Stomach smooth muscle (tissue), 2 donors: ENCODE measurements at regions not wholly inside any gene's neighbourhood (a gene's known extent, or its start where the extent isn't known, plus 50 kb on each side); places are given as distances from the start of the nearest gene placed in this dataset.

Source experiments
- H3K27ac ChIP-seq: one replicate; pipeline ENCODE4 v1.7.0; 2013; ENCODE audit warnings: mild to moderate bottlenecking, low read length, inconsistent platforms
- H3K27me3 ChIP-seq, 2 donors: one replicate each; pipeline ENCODE4 v1.7.0; 2013; ENCODE audit warnings: low read length in 2 of 2; ENCODE audit not compliant: insufficient read depth in 2 of 2, control insufficient read depth in 1 of 2
- H3K36me3 ChIP-seq, 2 donors: one replicate each; pipeline ENCODE4 v1.7.0; 2013; ENCODE audit warnings: low read length in 2 of 2; ENCODE audit not compliant: control insufficient read depth in 2 of 2, insufficient read depth in 2 of 2
- H3K4me1 ChIP-seq: one replicate; pipeline ENCODE4 v1.7.0; 2013; ENCODE audit warnings: low read length; ENCODE audit not compliant: control insufficient read depth, insufficient read depth
- H3K4me3 ChIP-seq, 2 donors: one replicate each; pipeline ENCODE4 v1.7.0; 2013; ENCODE audit warnings: low read length in 2 of 2
- H3K9ac ChIP-seq, 2 donors: one replicate each; pipeline ENCODE4 v1.7.0; 2013; ENCODE audit warnings: low read length in 2 of 2, mild to moderate bottlenecking in 1 of 2
- H3K9me3 ChIP-seq, 2 donors: one replicate each; pipeline ENCODE4 v1.7.0; 2013; ENCODE audit warnings: low read length in 2 of 2; ENCODE audit not compliant: control insufficient read depth in 2 of 2
- donor health status: healthy.
- donor health status: Pancreatic carcinoma.

DNA sequence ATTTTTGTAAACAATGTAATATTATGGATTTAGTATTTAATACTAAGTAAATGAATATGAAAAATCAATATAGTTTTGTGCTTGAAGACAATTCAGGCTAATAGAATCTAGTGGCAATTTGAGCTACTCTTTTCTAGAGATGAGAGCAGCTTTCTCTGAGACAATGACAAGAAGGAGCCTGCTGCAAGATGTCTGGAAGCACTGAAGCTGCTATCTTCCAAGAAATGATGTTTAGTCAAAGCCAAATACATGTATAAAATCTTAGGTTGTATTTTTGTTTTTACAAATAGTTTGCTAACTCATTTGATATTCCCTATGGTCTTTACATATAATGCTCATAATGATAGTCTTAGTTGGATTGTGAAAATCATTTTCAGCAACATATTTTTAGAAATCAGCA lies 103.9 kb upstream of the COL24A1 start:
- H3K9ac ChIP-seq: no peak overlapping the region
- peaks cover 2% of the 10 kb centered on the region for H3K4me1 ChIP-seq

DNA sequence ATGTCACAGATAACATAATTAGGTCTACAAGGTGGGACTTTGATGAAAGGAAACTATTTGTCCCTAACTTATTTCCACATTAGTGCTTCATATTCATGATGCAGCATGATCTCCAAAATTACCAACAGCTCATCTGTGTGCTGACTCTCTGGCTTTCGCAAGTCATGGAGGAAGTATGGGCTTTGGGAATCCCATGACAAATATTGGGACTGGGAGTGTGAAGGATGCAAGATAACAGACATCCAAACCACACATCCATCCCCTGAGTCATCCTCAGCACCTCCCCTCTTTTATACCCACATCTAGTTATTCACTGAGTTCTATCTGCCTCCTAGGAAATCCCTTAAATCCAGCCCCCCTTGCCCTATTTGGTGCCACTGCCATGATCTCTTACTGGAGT lies 102.8 kb upstream of the COL24A1 start:
- no peaks in the 10 kb centered on the region for H3K36me3 ChIP-seq
- H3K9me3 ChIP-seq: no peaks in the 10 kb centered on the region
- H3K9ac ChIP-seq: no peak overlapping the region
- H3K4me3 ChIP-seq: no peak overlapping the region
- H3K27me3 ChIP-seq: no peaks in the 10 kb centered on the region
- no peak overlapping the region for H3K27ac ChIP-seq
- peaks cover 2% of the 10 kb centered on the region for H3K4me1 ChIP-seq

More for the DNA sequence above, 103.9 kb upstream of the COL24A1 start:
- Histone ChIP-seq H3K36me3 (no peaks in the 10 kb centered on the region), H3K9me3 (no peaks in the 10 kb centered on the region), H3K4me3 (no peak overlapping the region), H3K27ac (no peak overlapping the region), H3K27me3 (no peaks in the 10 kb centered on the region)

DNA sequence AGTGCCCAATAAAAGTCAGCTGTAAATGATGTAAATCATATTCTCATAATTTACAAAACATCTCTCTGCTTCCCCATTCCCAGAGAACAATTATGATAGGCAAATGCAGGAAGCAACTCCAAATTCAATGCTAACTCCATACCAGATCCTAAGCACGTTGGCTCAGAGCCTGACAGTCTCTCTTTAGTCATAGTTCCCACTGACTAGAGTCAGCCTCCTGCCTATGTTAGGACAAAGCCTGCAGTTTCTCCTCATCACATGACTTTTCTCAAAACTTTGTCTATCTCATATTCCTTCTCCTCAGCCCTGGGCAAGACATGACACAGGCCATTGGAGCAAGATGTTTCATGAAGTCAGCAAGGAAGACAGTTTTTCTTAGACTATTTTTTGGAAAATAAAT lies 101.5 kb upstream of the COL24A1 start:
- Histone ChIP-seq H3K27ac (no peak overlapping the region), H3K36me3 (no peaks in the 10 kb centered on the region), H3K27me3 (no peaks in the 10 kb centered on the region), H3K9ac (no peak overlapping the region), H3K4me1 (no peaks in the 10 kb centered on the region), H3K4me3 (no peak overlapping the region), H3K9me3 (no peaks in the 10 kb centered on the region)

DNA sequence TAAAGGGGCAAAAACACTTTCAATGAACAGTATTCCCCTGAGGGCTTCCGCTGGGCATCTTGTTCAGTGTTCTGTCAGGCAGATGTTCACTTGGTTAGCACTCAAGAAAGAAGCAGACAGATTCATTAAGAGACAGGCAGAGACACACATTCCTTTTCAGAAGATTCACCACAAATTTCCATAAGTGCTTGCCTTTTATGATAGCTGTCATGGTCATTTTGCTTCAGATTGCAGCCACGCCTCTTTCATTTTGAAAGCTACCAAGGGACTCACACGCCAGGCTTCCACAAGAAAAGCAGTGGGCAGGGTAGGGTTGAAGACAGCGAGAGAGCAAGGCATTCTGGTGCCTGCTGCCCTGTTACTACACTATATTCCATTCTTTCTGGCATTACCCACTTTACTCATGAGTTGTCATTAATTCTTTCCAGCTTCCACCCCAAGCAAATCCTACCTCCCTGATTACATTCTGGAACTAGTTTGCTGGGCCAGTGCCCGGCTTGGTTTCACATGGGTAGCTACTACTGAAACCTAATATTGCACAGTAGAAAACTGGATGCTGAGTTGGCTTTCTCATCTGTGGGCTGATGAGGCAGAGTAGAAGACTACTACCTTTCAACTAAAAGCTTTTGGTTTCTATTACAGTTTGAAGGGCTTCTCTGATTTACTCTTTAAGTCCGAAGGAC lies 91.2 kb upstream of the COL24A1 start:
- no peak overlapping the region for H3K9ac ChIP-seq
- no peaks in the 10 kb centered on the region for H3K4me1 ChIP-seq
- H3K9me3 ChIP-seq: no peaks in the 10 kb centered on the region
- peak overlapping the region in 1 of 2 donors; percentile 16 for H3K4me3 ChIP-seq
- no peak overlapping the region for H3K27ac ChIP-seq
- no peaks in the 10 kb centered on the region for H3K36me3 ChIP-seq
- no peaks in the 10 kb centered on the region for H3K27me3 ChIP-seq

DNA sequence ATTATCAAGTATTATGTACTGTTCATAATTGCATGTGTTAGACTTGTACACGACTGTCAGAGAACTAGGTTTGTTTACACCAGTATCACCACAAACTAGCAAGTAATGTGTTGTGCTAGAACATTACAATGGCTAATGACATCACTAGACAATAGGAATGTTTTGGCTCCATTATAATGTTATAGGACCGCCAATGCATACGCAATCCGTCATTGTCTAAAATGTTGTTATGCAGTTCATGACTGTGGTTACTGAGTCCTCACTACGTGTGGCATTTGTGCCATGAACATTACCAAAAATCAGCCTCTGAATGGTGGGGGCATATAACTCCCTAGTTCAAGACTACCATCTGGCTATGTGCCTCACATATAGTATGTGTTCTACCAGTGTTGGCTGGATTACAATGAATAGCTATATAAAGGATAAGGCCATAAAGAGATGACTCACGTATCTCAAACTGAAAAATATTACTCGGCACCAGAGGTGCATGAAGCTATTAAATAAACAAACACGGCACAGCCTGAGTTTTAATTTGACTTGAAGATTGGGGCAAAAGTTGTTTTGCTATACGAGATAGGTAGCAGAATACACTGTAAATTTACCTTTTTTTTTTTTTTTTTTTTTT lies 89.1 kb upstream of the COL24A1 start:
- H3K4me3 ChIP-seq: no peak overlapping the region
- H3K36me3 ChIP-seq: no peaks in the 10 kb centered on the region
- no peaks in the 10 kb centered on the region for H3K9me3 ChIP-seq
- H3K27me3 ChIP-seq: no peaks in the 10 kb centered on the region
- H3K9ac ChIP-seq: no peak overlapping the region
- no peak overlapping the region for H3K27ac ChIP-seq
- no peaks in the 10 kb centered on the region for H3K4me1 ChIP-seq

DNA sequence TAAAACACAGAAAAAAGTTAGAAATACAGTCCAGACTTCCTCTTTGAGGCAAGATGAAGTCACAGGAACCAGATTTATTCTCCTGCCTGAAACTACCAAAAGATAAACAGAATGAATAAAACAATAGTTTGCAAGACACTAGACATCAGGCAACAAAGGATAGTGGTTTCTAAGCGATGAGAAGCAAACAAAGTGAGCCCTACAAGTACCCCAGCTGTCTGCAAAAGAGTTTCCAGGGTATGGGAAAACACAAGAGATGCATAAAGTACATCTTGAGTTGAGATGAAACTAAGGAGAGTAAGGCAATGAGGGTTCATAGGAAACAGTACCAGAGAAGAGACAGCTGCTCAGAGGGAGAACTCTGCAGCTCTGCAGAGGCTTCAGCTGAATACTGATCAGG lies 83.3 kb upstream of the COL24A1 start:
- Histone ChIP-seq H3K36me3 (no peaks in the 10 kb centered on the region), H3K9me3 (no peaks in the 10 kb centered on the region), H3K4me3 (no peak overlapping the region), H3K27ac (no peak overlapping the region), H3K4me1 (peaks cover 5% of the 10 kb centered on the region), H3K27me3 (no peaks in the 10 kb centered on the region), H3K9ac (no peak overlapping the region)

DNA sequence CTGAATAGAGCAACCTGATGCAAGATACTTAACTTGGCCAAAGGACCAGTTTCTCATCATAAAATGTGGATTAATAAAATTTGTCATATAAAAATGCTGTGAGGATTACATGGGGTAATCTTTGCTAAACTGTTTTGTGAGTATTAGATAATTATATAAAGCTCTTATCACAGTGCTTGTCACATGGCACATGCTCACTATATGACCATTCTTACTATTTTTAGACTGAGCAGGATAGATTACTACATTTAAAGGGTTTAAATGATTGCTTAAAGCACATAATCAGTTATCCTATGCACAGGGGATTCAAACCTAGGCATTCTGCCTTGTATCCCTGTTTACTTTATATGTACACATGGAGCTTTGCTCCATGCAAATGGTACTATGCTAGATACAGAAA lies 82.9 kb upstream of the COL24A1 start:
- Histone ChIP-seq H3K27me3 (no peaks in the 10 kb centered on the region), H3K27ac (no peak overlapping the region), H3K4me1 (peaks cover 5% of the 10 kb centered on the region), H3K4me3 (no peak overlapping the region), H3K36me3 (no peaks in the 10 kb centered on the region), H3K9me3 (no peaks in the 10 kb centered on the region), H3K9ac (no peak overlapping the region)

DNA sequence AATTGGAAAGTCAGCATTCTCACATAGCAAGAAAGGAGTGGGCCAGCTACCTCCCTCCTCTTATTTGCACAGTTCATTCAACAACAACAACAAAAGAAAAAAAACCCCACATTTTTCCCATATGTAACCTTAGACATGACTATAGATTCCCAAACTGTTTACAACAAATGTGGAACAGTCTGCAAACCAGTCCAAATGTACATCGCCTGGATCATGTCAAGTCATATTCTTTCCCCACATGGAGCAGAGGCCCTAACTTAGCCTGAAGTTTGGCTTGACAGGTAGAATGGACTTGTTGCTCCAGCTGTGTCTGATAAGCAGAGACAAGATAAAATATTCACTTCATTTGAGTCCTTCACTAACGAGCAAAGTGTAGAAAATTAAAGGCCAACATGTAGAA lies 81.7 kb upstream of the COL24A1 start:
- no peaks in the 10 kb centered on the region for H3K9me3 ChIP-seq
- H3K4me1 ChIP-seq: peaks cover 5% of the 10 kb centered on the region
- H3K36me3 ChIP-seq: no peaks in the 10 kb centered on the region
- no peak overlapping the region for H3K9ac ChIP-seq
- H3K27me3 ChIP-seq: no peaks in the 10 kb centered on the region
- no peak overlapping the region for H3K27ac ChIP-seq
- no peak overlapping the region for H3K4me3 ChIP-seq

DNA sequence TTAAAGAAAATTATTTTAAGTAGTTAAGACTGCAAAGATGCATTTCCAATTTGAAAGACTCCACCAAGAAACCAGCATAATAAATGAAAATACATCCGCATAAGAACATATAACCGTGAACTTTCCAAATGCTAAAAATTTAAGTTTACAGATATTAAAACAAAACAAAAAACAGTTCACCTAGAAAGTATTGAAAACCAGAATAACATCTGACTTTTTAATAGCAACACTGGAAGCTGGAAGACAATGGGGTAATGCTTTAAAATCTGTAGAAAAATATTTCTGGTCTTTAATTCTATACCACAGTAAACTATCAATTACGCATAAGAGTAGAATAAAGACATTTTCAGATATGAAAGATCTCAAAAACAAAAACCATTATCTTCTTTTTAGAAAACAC lies 79.3 kb upstream of the COL24A1 start:
- no peaks in the 10 kb centered on the region for H3K36me3 ChIP-seq
- H3K9ac ChIP-seq: no peak overlapping the region
- H3K4me3 ChIP-seq: no peak overlapping the region
- no peaks in the 10 kb centered on the region for H3K9me3 ChIP-seq
- peaks cover 5% of the 10 kb centered on the region for H3K4me1 ChIP-seq
- no peaks in the 10 kb centered on the region for H3K27me3 ChIP-seq
- H3K27ac ChIP-seq: no peak overlapping the region

DNA sequence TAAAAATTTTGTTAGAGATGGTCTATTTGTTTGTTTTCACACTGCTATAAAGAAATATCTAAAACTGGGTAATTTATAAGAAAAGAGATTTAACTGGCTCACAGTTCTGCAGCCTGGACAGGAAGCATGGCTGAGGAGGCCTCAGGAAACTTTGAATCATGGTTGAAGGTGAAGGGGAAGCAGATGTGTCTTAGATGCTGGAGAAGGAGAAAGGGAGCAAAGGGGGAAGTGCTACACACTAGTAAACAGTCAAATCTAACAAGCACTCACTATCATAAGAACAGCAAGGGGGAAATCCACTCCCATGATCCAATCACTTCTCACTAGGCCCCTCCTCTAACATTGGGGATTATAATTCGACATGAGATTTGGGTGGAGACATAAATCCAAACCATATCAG lies 76.8 kb upstream of the COL24A1 start:
- H3K4me3 ChIP-seq: no peak overlapping the region
- H3K36me3 ChIP-seq: no peaks in the 10 kb centered on the region
- no peaks in the 10 kb centered on the region for H3K9me3 ChIP-seq
- peaks cover 5% of the 10 kb centered on the region for H3K4me1 ChIP-seq
- no peak overlapping the region for H3K27ac ChIP-seq
- H3K27me3 ChIP-seq: no peaks in the 10 kb centered on the region
- H3K9ac ChIP-seq: no peak overlapping the region

DNA sequence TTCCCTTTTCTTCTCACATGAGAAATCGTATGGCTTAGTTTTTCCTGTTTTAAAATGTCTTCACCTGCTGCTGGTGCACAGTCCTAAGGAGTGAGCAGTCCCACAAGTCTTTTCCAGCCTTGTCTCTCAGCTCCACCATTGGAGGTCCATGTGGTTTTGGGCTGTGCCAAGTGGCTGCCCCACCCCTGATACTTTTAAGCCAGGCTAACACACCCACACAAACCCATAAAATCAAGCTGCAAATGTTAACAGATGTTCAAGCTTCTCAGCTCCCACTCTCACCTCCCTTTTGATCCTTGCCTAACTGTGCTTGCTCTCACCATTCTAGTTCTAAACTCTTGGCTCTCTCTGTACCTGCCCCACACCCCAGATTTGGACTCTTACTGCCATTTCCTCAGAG lies 74.5 kb upstream of the COL24A1 start:
- H3K4me1 ChIP-seq: no peaks in the 10 kb centered on the region
- H3K27me3 ChIP-seq: no peaks in the 10 kb centered on the region
- H3K9ac ChIP-seq: no peak overlapping the region
- no peak overlapping the region for H3K4me3 ChIP-seq
- no peaks in the 10 kb centered on the region for H3K36me3 ChIP-seq
- no peaks in the 10 kb centered on the region for H3K9me3 ChIP-seq
- no peak overlapping the region for H3K27ac ChIP-seq
